Upper lobe of left lung (tissue), 6 donors: ENCODE measurements at regions not wholly inside any gene's neighbourhood (a gene's known extent, or its start where the extent isn't known, plus 50 kb on each side); places are given as distances from the start of the nearest gene placed in this dataset.

ENCODE experiments used
- ATAC-seq, 2 donors: fragments of 200-7000 bp; cut with Tn5 transposase; one replicate each; pipeline ENCODE4 v1.9.1; 2022; ENCODE audit warnings: mild to moderate bottlenecking in 2 of 2, moderate library complexity in 2 of 2; ENCODE audit not compliant: low FRiP score in 2 of 2
- DNase-seq, 2 donors: peaks; one replicate each; pipeline ENCODE4 v3.0.0-alpha.2; 2019 to 2020
- H3K27ac ChIP-seq, 4 donors: fragments of 200-600 bp; sonication (generic); one replicate each; pipeline ENCODE4 v1.5.1; 2016 to 2019
- H3K27me3 ChIP-seq, 4 donors: fragments of 200-600 bp; sonication (generic); one replicate each; pipeline ENCODE4 v1.5.1; 2017 to 2019
- H3K36me3 ChIP-seq, 4 donors: fragments of 200-600 bp; sonication (generic); one replicate each; pipeline ENCODE4 v1.5.1; 2016 to 2019
- H3K4me1 ChIP-seq, 4 donors: fragments of 200-600 bp; sonication (generic); one replicate each; pipeline ENCODE4 v1.5.1; 2018 to 2019
- H3K4me3 ChIP-seq, 4 donors: fragments of 200-600 bp; sonication (generic); one replicate each; pipeline ENCODE4 v1.5.1; 2017 to 2019; ENCODE audit warnings: mild to moderate bottlenecking in 2 of 4, moderate library complexity in 1 of 4
- H3K9me3 ChIP-seq, 4 donors: fragments of 200-600 bp; sonication (generic); one replicate each; pipeline ENCODE4 v1.5.1; 2018 to 2019
- EP300 ChIP-seq, 4 donors: sonication (generic); formaldehyde crosslinking; IDR thresholded peaks; one replicate each; pipeline ENCODE4 v1.5.1; 2017; ENCODE audit warnings: antibody characterized with exemption in 4 of 4, control low read depth in 2 of 4
- POLR2A ChIP-seq, 4 donors: fragments of 450-650 bp; IDR thresholded peaks; one replicate each; pipeline ENCODE4 v1.5.1; 2016 to 2017; ENCODE audit warnings: antibody characterized with exemption in 4 of 4, mild to moderate bottlenecking in 2 of 4
- POLR2AphosphoS5 ChIP-seq, 2 donors: sonication (generic); formaldehyde crosslinking; IDR thresholded peaks; one replicate each; pipeline ENCODE4 v1.5.1; 2017; ENCODE audit warnings: antibody characterized with exemption in 2 of 2
- WGBS, 2 donors: methylation state at CpG; one replicate each; pipeline ENCODE4 v1.1.5; 2017 to 2018; 5-methylcytosine and 5-hydroxymethylcytosine counted together
- TF ChIP-seq, protein P1 (sequence below), 6 experiments: fragments of 450-650 bp in 4 of 6; fragments of 200-600 bp in 2 of 6; sonication (generic) in 2 of 6; IDR thresholded peaks; one replicate each; pipeline ENCODE4 v1.5.1; 2016 to 2019; ENCODE audit warnings: antibody characterized with exemption in 6 of 6
- donor health status: DM: no; HTN: no; CAD: no; lungs with moderate emphysema.
- donor health status: DM: no; HTN: yes; CAD: no; lungs with severe emphysema.

GRCh38 chr12:92363295-92364146 lies 217.9 kb upstream of the BTG1 start:
- H3K27ac ChIP-seq: peak overlapping the region; percentile 34 to 76 (median 59)
- TF ChIP-seq, protein P1, sequence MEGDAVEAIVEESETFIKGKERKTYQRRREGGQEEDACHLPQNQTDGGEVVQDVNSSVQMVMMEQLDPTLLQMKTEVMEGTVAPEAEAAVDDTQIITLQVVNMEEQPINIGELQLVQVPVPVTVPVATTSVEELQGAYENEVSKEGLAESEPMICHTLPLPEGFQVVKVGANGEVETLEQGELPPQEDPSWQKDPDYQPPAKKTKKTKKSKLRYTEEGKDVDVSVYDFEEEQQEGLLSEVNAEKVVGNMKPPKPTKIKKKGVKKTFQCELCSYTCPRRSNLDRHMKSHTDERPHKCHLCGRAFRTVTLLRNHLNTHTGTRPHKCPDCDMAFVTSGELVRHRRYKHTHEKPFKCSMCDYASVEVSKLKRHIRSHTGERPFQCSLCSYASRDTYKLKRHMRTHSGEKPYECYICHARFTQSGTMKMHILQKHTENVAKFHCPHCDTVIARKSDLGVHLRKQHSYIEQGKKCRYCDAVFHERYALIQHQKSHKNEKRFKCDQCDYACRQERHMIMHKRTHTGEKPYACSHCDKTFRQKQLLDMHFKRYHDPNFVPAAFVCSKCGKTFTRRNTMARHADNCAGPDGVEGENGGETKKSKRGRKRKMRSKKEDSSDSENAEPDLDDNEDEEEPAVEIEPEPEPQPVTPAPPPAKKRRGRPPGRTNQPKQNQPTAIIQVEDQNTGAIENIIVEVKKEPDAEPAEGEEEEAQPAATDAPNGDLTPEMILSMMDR (IDR thresholded peaks at IDR 0.05): no peak
- TF ChIP-seq POLR2A (IDR thresholded peaks at IDR 0.05): peak in 1 of 4 donors; percentile 46
- 24 to 26% methylated on average over 11 of the region's 11 CpGs for WGBS, 2 donors
- DNase-seq: peak; percentile 14 to 42
- H3K36me3 ChIP-seq: no peaks in the 10 kb centered on the region
- no peaks in the 10 kb centered on the region for H3K27me3 ChIP-seq
- H3K4me3 ChIP-seq: peak overlapping the region in 3 of 4 donors; percentile 12 to 34 (median 31)
- no peaks in the 10 kb centered on the region for H3K4me1 ChIP-seq
- ATAC-seq: peak; percentile 65 to 87
- no peaks in the 10 kb centered on the region for H3K9me3 ChIP-seq

GRCh38 chr12:92362785-92363184 lies 217.1 kb upstream of the BTG1 start:
- Histone ChIP-seq H3K27ac (peak overlapping the region in 2 of 4 donors; percentile 69 to 76), H3K9me3 (no peaks in the 10 kb centered on the region), H3K4me3 (peak overlapping the region in 1 of 4 donors; percentile 31), H3K36me3 (no peaks in the 10 kb centered on the region), H3K4me1 (no peaks in the 10 kb centered on the region), H3K27me3 (no peaks in the 10 kb centered on the region)
- no peak for DNase-seq
- ATAC-seq: no peak
- WGBS, 2 donors: 22 to 44% methylated on average over 3 of the region's 3 CpGs
- TF ChIP-seq EP300 (IDR thresholded peaks at IDR 0.05): no peak
- no peak for TF ChIP-seq POLR2AphosphoS5 (IDR thresholded peaks at IDR 0.05)

DNA sequence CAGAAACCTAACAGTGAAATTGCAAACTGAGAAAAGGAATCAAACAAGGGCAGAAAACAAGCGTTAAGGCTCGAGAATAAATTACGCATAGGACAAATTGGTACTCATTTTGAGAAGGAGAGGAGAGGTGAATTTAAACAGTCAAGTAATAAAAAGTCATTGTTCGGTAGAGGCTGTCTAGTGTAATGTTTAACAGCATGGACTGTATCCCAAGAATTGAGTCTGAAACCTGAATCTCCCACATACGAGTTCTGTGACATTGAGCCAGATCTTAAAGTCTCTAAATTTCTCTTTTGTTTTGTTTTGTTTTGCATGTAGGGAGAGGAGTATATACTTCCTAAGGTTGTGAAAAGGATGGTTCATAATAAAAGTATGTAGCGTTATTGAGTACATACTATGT lies 216.5 kb upstream of the BTG1 start:
- ATAC-seq (no peak), DNase-seq (no peak)
- H3K4me3 ChIP-seq: no peak overlapping the region
- H3K27me3 ChIP-seq: no peaks in the 10 kb centered on the region
- H3K9me3 ChIP-seq: no peaks in the 10 kb centered on the region
- H3K4me1 ChIP-seq: no peaks in the 10 kb centered on the region
- WGBS, 2 donors: 76 to 77% methylated on average over 6 of the region's 6 CpGs
- TF ChIP-seq, protein P1 (IDR thresholded peaks at IDR 0.05): no peak
- no peak for TF ChIP-seq POLR2AphosphoS5 (IDR thresholded peaks at IDR 0.05)
- no peak for TF ChIP-seq POLR2A (IDR thresholded peaks at IDR 0.05)
- TF ChIP-seq EP300 (IDR thresholded peaks at IDR 0.05): no peak
- H3K27ac ChIP-seq: no peak overlapping the region
- no peaks in the 10 kb centered on the region for H3K36me3 ChIP-seq

DNA sequence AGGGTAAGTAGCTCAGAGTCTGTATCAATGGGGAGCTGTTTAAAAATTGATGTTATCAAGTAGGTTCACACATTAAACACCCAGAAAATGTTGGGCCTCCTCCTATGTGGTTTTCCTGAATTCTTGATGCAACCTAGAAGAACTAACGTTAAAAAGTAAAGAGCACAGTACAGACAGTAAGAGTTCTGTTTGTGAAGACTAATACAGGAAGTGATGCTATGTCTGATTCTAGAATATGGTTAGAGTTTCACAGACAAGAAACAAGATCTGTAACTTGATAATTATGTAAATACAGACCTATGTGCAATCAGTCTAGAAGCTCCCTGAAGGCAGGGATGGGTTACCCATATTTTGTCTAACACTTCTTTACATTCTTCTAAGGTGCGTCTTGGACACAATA lies 214.9 kb upstream of the BTG1 start:
- TF ChIP-seq, protein P1 (IDR thresholded peaks at IDR 0.05): no peak
- no peak for TF ChIP-seq POLR2AphosphoS5 (IDR thresholded peaks at IDR 0.05)
- TF ChIP-seq EP300 (IDR thresholded peaks at IDR 0.05): no peak
- TF ChIP-seq POLR2A (IDR thresholded peaks at IDR 0.05): no peak
- Histone ChIP-seq H3K4me1 (no peaks in the 10 kb centered on the region), H3K27ac (no peak overlapping the region), H3K27me3 (no peaks in the 10 kb centered on the region), H3K4me3 (no peak overlapping the region), H3K9me3 (no peaks in the 10 kb centered on the region), H3K36me3 (no peaks in the 10 kb centered on the region)
- no peak for DNase-seq
- ATAC-seq: no peak
- WGBS, 2 donors: 68 to 86% methylated on average over 2 of the region's 2 CpGs

- Histone ChIP-seq H3K4me3 (no peak overlapping the region), H3K9me3 (no peaks in the 10 kb centered on the region), H3K36me3 (no peaks in the 10 kb centered on the region), H3K27ac (no peak overlapping the region), H3K4me1 (no peaks in the 10 kb centered on the region), H3K27me3 (no peaks in the 10 kb centered on the region)
- TF ChIP-seq POLR2AphosphoS5 (IDR thresholded peaks at IDR 0.05) (no peak), EP300 (IDR thresholded peaks at IDR 0.05) (no peak), POLR2A (IDR thresholded peaks at IDR 0.05) (no peak)
- TF ChIP-seq, protein P1 (IDR thresholded peaks at IDR 0.05): no peak
- whole genome bisulfite sequencing, 2 donors: 87 to 90% methylated on average over 2 of the region's 2 CpGs
- no peak for ATAC-seq
- DNase-seq: no peak
Measured at GRCh38 chr12:92359581-92360209, 214.0 kb upstream of the BTG1 start.
